SK-N-SH (cell line): ENCODE measurements at regions not wholly inside any gene's neighbourhood (a gene's known extent, or its start where the extent isn't known, plus 50 kb on each side); places are given as distances from the start of the nearest gene placed in this dataset.

Experiments used
- CTCF ChIP-seq: fragments of 200-600 bp; sonication (generic); IDR thresholded peaks from 2 replicates; pipeline ENCODE4 v1.6.1; 2017; ENCODE audit warnings: antibody characterized with exemption, mild to moderate bottlenecking, moderate library complexity
- EZH2phosphoT487 ChIP-seq: fragments of 200-600 bp; sonication (generic); IDR thresholded peaks from 2 replicates; pipeline ENCODE4 v1.6.1; 2017; ENCODE audit warnings: low read depth, mixed run types, mild to moderate bottlenecking, antibody characterized with exemption, moderate library complexity, borderline replicate concordance
- FOXJ3 ChIP-seq: sonication (generic); formaldehyde crosslinking; IDR thresholded peaks from 2 replicates; pipeline ENCODE4 v1.5.1; 2020; ENCODE audit warnings: mild to moderate bottlenecking, missing genetic modification reagents
- GABPA ChIP-seq: IDR thresholded peaks from 2 replicates; pipeline ENCODE4 v1.4.0; 2012; ENCODE audit warnings: low read depth, mild to moderate bottlenecking
- MAX ChIP-seq: IDR thresholded peaks from 2 replicates; pipeline ENCODE4 v1.4.0; 2012; ENCODE audit warnings: low read depth

GRCh38 chr9:135347461-135347860 lies 132.1 kb upstream of the PPP1R26 start:
- TF ChIP-seq GABPA, result no peak
- no peak for TF ChIP-seq CTCF
- no peak for TF ChIP-seq FOXJ3 (CRISPR knock-in tag)
- TF ChIP-seq EZH2phosphoT487, result no peak
- TF ChIP-seq MAX, result no peak
